ENCODE measurements at regions not wholly inside any gene's neighbourhood (a gene's known extent, or its start where the extent isn't known, plus 50 kb on each side); places are given as distances from the start of the nearest gene placed in this dataset.
"Not testable (repeated sequence)": the region's sequence is repeated elsewhere in the genome, so short reads cannot be mapped to it uniquely, and the experiment has no call there.

- DNase-seq = no peak
These were observed 812.0 kb downstream of the CDH18 start for GRCh38 chr5:19175776-19176570.

GRCh38 chr5:19179571-19179970 is 808.4 kb downstream of the CDH18 start:
- DNase-seq = no peak

DNA sequence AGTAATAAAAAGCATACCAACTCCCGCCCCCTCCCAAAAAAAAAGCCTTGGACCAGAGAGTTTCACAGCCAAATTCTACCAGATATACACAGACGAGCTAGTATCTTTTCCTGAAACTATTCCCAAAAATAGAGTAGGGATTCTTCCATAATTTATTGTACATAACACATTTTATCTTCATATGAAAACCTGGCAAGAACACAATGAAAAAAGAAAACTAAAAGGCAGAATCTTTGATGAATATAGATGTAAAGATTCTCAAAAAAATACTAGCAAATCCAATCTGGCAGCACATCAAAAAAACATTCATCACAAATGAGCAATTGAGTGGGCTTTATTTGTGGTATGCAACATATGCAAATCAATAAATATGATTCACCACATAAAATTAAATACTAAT is 798.8 kb downstream of the CDH18 start:
- DNase-seq = no peak

DNA sequence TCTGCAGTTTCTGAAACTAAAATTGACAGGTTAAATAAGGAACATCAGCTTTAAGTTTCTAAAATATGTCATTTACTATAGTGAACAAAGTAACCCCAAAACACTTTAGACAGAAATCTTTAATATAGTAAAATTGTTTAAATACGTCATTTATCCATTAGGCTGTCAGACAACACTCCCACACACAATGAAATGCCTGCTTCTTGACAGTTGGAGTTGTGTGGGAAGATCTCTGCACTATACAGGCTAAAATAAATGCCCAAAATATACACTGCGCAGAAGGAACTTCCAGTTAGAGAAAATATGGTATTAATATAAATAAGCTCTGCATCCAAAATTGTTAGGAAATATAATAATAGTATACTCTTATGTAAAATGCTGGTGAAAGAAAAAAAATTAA is 794.4 kb downstream of the CDH18 start:
- DNase-seq = no peak

GRCh38 chr5:19196631-19197030 is 791.4 kb downstream of the CDH18 start:
- no peak for DNase-seq

DNA sequence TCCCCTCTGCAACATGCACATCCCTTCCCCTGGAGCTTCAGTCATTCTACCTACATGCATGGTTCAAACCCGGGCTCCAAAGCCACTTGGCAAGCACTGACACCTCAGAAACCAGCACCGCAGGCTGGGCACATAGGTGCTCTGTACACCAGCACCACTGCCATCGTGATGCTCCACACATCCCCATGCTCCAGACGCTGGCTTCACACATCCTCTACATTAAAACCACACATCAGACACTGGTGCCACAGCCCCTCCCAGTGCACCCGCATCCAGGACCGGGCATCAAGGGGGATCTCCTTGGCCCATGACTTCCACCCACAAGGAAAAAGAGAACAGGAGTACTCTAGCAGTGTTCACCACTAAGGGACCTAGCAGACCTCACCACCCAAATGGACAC is 787.7 kb downstream of the CDH18 start:
- no peak for DNase-seq

GRCh38 chr5:19208397-19208796 is 779.6 kb downstream of the CDH18 start:
- DNase-seq = no peak

- no peak for DNase-seq
These were observed 777.1 kb downstream of the CDH18 start for GRCh38 chr5:19210886-19211285.

GRCh38 chr5:19229179-19229835 is 758.7 kb downstream of the CDH18 start:
- no peak for DNase-seq

GRCh38 chr5:19233573-19233972 is 754.4 kb downstream of the CDH18 start:
- DNase-seq = no peak

GRCh38 chr5:19235101-19235584 is 752.9 kb downstream of the CDH18 start:
- no peak for DNase-seq

- DNase-seq = no peak
These were observed 747.8 kb downstream of the CDH18 start for GRCh38 chr5:19240170-19240569.

GRCh38 chr5:19241690-19242089 is 746.3 kb downstream of the CDH18 start:
- no peak for DNase-seq

DNA sequence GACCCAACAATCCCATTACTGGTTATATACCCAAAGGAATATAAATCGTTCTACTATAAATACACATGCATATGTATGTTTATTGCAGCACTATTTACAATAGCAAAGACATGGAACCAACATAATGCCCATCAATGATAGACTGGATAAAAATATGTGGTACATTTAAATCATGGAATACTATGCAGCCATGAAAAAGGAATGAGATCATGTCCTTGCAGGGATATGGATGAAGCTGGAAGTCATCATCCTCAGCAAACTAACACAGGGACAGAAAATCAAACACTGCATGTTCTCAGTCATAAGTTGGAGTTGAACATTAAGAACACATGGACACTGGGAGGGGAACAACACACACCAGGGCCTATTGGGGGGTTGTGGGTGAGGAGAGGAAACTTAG is 741.8 kb downstream of the CDH18 start:
- not testable (repeated sequence) for DNase-seq

DNA sequence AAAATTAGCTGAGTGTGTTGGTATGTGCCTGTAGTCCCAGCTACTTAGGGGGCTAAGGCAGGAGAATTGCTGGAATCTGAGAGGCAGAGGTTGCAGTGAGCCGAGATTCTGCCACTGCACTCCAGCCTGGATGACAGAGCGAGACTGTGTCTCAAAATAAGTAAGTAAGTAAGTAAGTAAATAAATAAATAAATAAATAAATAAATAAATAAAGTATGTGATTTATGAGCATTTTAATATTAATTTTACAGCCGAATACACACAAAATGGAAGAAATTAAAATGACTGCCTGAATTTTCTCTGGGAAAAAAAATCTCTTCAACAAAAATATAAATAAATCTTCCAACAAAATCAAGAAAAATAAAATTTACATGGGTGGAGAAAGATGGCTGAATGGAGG is 740.7 kb downstream of the CDH18 start:
- no peak for DNase-seq

DNA sequence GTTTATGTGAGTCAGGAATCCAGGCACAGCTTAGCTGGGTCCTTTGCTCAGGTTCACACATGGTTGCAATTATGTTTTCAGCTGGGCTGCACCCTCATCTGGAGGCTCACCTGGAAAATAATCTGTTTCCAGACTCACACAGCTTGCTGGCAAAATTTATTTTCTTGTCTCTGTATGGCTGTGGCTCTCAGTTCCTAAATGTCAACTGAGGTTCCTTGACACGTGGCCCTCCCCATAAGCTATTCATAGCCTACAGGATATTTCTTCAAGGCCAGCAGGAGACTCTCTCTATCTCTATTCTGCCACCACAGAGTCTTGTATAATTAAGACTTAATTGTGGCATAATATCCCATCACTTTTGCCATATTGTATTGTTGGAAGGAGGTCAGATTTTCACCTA is 732.0 kb downstream of the CDH18 start:
- no peak for DNase-seq

DNA sequence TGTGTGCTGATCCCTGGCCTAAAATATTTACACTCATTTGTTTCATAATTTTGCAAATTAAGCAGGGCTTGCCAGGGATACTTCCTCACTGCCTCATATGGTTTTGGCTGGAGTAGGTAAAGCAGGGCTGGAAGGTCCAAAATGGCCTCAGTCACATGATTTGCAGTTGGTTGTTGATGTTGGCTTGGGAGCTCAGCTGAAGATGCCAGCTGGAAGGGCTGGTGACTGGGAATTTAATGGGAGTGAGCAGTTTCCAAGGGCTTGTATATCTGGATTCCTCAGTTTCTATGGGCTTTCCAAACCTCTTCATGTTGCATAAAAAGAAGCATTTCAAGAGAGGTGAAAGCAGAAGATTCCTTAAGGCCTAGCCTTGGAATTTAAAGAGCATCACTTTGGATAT is 729.3 kb downstream of the CDH18 start:
- DNase-seq = no peak

DNA sequence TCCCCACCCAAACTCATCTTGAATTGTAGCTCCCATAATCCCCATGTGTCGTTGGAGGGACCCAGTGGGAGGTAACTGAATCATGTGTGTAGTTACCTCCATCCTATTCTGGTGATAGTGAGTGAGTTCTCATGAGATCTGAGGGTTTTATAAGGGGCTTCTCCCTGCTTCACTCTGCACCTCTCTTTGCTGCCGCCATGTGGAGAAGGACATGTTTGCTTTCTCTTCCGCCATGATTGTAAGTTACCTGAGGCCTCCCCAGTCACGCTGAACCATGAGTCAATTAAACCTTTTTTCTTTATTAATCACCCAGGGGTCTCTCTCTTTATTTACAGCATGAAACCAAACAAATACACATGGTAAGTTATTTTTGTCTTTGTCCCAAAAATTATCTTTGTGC is 726.1 kb downstream of the CDH18 start:
- DNase-seq = no peak

DNA sequence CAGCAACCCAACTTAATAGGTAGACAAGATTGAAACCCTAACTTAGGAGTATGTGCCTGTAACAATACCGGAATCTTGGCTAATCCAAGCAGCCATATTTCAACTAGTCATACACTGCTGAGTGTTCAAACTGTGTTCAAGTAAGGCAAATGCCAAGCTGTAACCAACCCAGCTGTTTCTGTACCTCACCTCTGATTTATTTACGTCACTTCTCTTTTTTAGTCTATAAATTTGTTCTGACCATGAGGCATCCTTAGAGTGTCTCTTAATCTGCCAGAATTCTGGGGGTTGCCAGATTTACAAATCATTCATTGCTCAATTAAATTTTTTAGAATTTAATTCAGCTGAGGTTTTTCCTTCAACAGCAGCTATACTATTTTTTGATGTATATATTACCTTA is 723.2 kb downstream of the CDH18 start:
- no peak for DNase-seq

DNA sequence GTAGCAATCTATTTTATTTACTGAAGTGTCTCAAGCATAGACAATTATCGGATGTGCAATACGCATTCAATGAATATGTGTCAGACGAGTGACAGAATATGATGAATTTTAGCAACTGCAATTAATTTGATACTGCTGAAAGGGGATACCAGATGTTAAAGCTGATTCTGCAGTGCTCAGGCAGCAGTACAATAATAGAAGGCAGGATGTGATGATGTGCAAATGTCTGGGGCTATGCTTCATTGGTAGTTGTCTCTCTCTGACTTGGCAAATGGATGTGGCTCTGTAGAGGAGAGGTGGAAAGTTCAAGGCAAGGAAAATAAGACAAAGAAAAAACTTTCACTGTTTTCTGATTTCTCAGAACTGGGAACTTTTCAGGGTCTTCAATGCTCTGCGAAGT is 721.2 kb downstream of the CDH18 start:
- no peak for DNase-seq

GRCh38 chr5:19270153-19270552 is 717.8 kb downstream of the CDH18 start:
- no peak for DNase-seq

DNA sequence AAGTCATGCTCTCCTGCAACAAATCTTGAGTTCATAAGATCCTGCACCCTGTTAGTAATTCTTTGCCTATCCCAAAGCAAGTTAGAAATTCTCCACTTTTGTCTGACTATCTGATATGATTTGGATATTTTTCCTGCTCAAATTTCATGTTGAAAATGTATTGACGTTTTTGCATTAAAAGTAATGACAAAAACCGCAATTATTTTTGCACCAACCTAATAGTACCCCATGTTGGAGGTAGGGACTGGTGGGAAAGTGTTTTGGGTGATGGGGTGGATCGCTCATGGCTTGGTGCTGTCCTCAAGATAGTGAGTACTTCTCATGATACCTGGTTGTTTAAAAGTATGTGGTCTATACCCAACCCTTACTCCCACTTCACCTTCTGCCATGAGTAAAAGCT is 713.4 kb downstream of the CDH18 start:
- DNase-seq = no peak

DNA sequence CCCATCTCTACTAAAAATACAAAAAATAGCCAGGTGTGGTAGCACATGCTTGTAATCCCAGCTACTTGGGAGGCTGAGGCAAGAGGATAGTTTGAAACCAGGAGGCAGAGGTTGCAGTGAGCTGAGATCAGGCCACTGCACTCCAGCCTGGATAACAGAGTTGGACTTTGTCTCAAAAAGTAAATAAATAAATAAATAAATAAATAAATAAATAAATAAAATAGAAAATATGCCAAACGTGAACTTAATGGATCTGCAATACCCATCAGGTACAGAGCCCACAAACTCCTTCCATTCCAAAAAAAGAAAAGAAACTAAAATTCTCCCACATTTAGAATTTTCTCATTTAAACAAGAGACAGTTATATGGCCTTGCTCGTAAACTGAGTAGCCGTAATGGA is 702.7 kb downstream of the CDH18 start:
- no peak for DNase-seq

- not testable (repeated sequence) for DNase-seq
These were observed 700.3 kb downstream of the CDH18 start for GRCh38 chr5:19287548-19288277.
